EL (cell line): ENCODE measurements at regions not wholly inside any gene's neighbourhood (a gene's known extent, or its start where the extent isn't known, plus 50 kb on each side); places are given as distances from the start of the nearest gene placed in this dataset.
"Not testable (repeated sequence)": the region's sequence is repeated elsewhere in the genome, so short reads cannot be mapped to it uniquely, and the experiment has no call there.

ENCODE experiments used
- DNase-seq: peaks from one replicate; pipeline ENCODE4 v3.0.0-alpha.2; 2016

GRCh38 chr7:3138997-3139396 is 95.3 kb upstream of the CARD11 start:
- DNase-seq = no peak

GRCh38 chr7:3140834-3141233 is 97.2 kb upstream of the CARD11 start:
- no peak for DNase-seq

GRCh38 chr7:3141326-3141725 is 97.7 kb upstream of the CARD11 start:
- no peak for DNase-seq

- no peak for DNase-seq
These were observed 100.5 kb upstream of the CARD11 start for GRCh38 chr7:3143869-3144775.

- not testable (repeated sequence) for DNase-seq
These were observed 101.1 kb upstream of the CARD11 start for GRCh38 chr7:3144776-3145125.

GRCh38 chr7:3146571-3147226 is 103.0 kb upstream of the CARD11 start:
- DNase-seq = no peak

- not testable (repeated sequence) for DNase-seq
These were observed 104.8 kb upstream of the CARD11 start for GRCh38 chr7:3148471-3148870.

GRCh38 chr7:3149231-3149995 is 105.7 kb upstream of the CARD11 start:
- DNase-seq = no peak

GRCh38 chr7:3150027-3150426 is 106.4 kb upstream of the CARD11 start:
- no peak for DNase-seq

- DNase-seq = no peak
These were observed 108.1 kb upstream of the CARD11 start for GRCh38 chr7:3151784-3152183.

GRCh38 chr7:3152714-3153113 is 109.0 kb upstream of the CARD11 start:
- no peak for DNase-seq

- no peak for DNase-seq
These were observed 109.5 kb upstream of the CARD11 start for GRCh38 chr7:3153118-3153517.

- DNase-seq = no peak
These were observed 110.7 kb upstream of the CARD11 start for GRCh38 chr7:3154317-3154716.

- peak; percentile 14 for DNase-seq
These were observed 111.3 kb upstream of the CARD11 start for GRCh38 chr7:3154881-3155494.

GRCh38 chr7:3156508-3156907 is 112.8 kb upstream of the CARD11 start:
- DNase-seq = no peak

- no peak for DNase-seq
These were observed 114.1 kb upstream of the CARD11 start for GRCh38 chr7:3157566-3158287.

GRCh38 chr7:3158341-3158760 is 114.7 kb upstream of the CARD11 start:
- no peak for DNase-seq

GRCh38 chr7:3159039-3159438 is 115.4 kb upstream of the CARD11 start:
- no peak for DNase-seq

GRCh38 chr7:3159445-3159844 is 115.8 kb upstream of the CARD11 start:
- DNase-seq = no peak

GRCh38 chr7:3159926-3160325 is 116.3 kb upstream of the CARD11 start:
- DNase-seq = not testable (repeated sequence)

GRCh38 chr7:3162289-3162688 is 118.6 kb upstream of the CARD11 start:
- DNase-seq = no peak

GRCh38 chr7:3162798-3163197 is 119.1 kb upstream of the CARD11 start:
- not testable (repeated sequence) for DNase-seq
